Osteocyte (in vitro differentiated cells): ENCODE measurements at regions not wholly inside any gene's neighbourhood (a gene's known extent, or its start where the extent isn't known, plus 50 kb on each side); places are given as distances from the start of the nearest gene placed in this dataset.

Experiments
- DNase-seq: peaks from one replicate; pipeline ENCODE4 v3.0.0; 2021; ENCODE audit warnings: mixed read lengths; ENCODE audit not compliant: unreplicated experiment; ENCODE audit errors: extremely low spot score
- H3K27ac Mint-ChIP-seq: one replicate; pipeline ENCODE4 v1.8.0; 2021; ENCODE audit warnings: mild to moderate bottlenecking, mixed read lengths; ENCODE audit not compliant: unreplicated experiment
- H3K27me3 Mint-ChIP-seq: one replicate; pipeline ENCODE4 v1.8.0; 2021; ENCODE audit warnings: mixed read lengths; ENCODE audit not compliant: unreplicated experiment
- H3K36me3 Mint-ChIP-seq: one replicate; pipeline ENCODE4 v1.8.0; 2021; ENCODE audit warnings: mixed read lengths; ENCODE audit not compliant: unreplicated experiment
- H3K4me1 Mint-ChIP-seq: one replicate; pipeline ENCODE4 v1.8.0; 2021; ENCODE audit warnings: mixed read lengths; ENCODE audit not compliant: unreplicated experiment
- H3K4me3 Mint-ChIP-seq: one replicate; pipeline ENCODE4 v1.8.0; 2021; ENCODE audit warnings: mild to moderate bottlenecking, moderate library complexity, mixed read lengths; ENCODE audit not compliant: unreplicated experiment
- H3K9me3 Mint-ChIP-seq: one replicate; pipeline ENCODE4 v1.8.0; 2021; ENCODE audit warnings: mixed read lengths; ENCODE audit not compliant: unreplicated experiment
- TF ChIP-seq, protein P1 (sequence below): fragments of 200-600 bp; sonication (generic); IDR thresholded peaks from 2 replicates; pipeline ENCODE4 v1.5.0; 2021; ENCODE audit warnings: antibody characterized with exemption, mild to moderate bottlenecking, moderate library complexity

GRCh38 chr10:111207500-111207899, 130.7 kb downstream of the ADRA2A start:
- H3K4me1 Mint-ChIP-seq, result no peaks in the 10 kb centered on the region
- no peak overlapping the region for H3K27ac Mint-ChIP-seq
- no peaks in the 10 kb centered on the region for H3K36me3 Mint-ChIP-seq
- TF ChIP-seq, protein P1, sequence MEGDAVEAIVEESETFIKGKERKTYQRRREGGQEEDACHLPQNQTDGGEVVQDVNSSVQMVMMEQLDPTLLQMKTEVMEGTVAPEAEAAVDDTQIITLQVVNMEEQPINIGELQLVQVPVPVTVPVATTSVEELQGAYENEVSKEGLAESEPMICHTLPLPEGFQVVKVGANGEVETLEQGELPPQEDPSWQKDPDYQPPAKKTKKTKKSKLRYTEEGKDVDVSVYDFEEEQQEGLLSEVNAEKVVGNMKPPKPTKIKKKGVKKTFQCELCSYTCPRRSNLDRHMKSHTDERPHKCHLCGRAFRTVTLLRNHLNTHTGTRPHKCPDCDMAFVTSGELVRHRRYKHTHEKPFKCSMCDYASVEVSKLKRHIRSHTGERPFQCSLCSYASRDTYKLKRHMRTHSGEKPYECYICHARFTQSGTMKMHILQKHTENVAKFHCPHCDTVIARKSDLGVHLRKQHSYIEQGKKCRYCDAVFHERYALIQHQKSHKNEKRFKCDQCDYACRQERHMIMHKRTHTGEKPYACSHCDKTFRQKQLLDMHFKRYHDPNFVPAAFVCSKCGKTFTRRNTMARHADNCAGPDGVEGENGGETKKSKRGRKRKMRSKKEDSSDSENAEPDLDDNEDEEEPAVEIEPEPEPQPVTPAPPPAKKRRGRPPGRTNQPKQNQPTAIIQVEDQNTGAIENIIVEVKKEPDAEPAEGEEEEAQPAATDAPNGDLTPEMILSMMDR, result no peak
- H3K4me3 Mint-ChIP-seq, result no peak overlapping the region
- no peaks in the 10 kb centered on the region for H3K27me3 Mint-ChIP-seq
- no peaks in the 10 kb centered on the region for H3K9me3 Mint-ChIP-seq
- no peak for DNase-seq

- no peak overlapping the region for H3K4me3 Mint-ChIP-seq
- H3K27ac Mint-ChIP-seq, result no peak overlapping the region
- no peaks in the 10 kb centered on the region for H3K4me1 Mint-ChIP-seq
These were observed 132.1 kb downstream of the ADRA2A start for GRCh38 chr10:111208951-111209350.

DNA sequence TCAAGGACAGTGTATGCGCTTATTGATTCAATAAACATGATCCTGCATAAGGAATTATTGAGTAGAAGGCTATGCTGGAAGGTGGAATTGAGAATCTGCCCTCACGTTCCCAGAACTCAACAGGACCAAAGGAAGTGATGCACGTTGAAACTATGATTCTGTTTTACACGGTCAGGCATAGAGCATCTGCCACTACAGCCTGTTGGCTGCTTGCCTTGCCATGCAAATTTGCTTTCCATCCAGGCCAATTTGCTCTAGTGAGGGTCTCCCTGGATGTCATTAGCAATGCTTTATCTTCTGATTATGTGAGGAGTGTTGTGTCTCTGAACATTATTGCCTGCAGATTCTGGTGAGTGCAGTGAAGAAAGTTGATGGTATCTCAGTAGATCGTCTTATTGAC, 132.9 kb downstream of the ADRA2A start:
- TF ChIP-seq, protein P1, result no peak
- DNase-seq, result no peak
- H3K36me3 Mint-ChIP-seq, result no peaks in the 10 kb centered on the region
- H3K4me3 Mint-ChIP-seq, result no peak overlapping the region
- no peak overlapping the region for H3K27ac Mint-ChIP-seq
- no peaks in the 10 kb centered on the region for H3K9me3 Mint-ChIP-seq
- H3K4me1 Mint-ChIP-seq, result no peaks in the 10 kb centered on the region
- H3K27me3 Mint-ChIP-seq, result no peaks in the 10 kb centered on the region

More at GRCh38 chr10:111208951-111209350, 132.1 kb downstream of the ADRA2A start:
- Mint-ChIP-seq H3K27me3 (no peaks in the 10 kb centered on the region), H3K36me3 (no peaks in the 10 kb centered on the region), H3K9me3 (no peaks in the 10 kb centered on the region)
- no peak for DNase-seq
- TF ChIP-seq, protein P1, result no peak

DNA sequence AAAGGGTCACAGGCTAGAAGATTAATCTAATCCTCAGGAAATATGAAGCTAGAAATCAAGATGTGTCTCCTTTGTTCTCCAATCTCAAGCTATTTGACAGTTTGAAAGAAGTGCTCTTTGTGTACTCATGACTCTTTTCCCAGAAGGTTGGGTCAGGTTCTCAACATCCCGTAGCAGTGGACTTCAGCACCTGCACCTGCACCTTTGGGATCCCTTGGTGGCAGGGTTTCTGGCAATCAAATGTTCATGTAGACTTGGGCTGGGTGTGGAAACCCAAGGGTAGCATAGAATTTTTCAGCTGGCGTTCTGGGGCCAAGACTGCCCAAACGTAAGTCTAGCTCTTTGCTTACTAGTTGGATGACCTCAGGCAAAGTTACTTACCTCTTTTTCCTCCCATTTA, 134.4 kb downstream of the ADRA2A start:
- Mint-ChIP-seq H3K9me3 (no peaks in the 10 kb centered on the region), H3K4me3 (no peak overlapping the region), H3K27me3 (peaks cover 3% of the 10 kb centered on the region), H3K36me3 (no peaks in the 10 kb centered on the region), H3K4me1 (no peaks in the 10 kb centered on the region), H3K27ac (no peak overlapping the region)
- TF ChIP-seq, protein P1, result no peak
- no peak for DNase-seq

- no peak for DNase-seq
- Mint-ChIP-seq H3K4me3 (no peak overlapping the region), H3K27ac (no peak overlapping the region), H3K9me3 (no peaks in the 10 kb centered on the region), H3K4me1 (no peaks in the 10 kb centered on the region), H3K36me3 (no peaks in the 10 kb centered on the region), H3K27me3 (peaks cover 3% of the 10 kb centered on the region)
- TF ChIP-seq, protein P1, result no peak
These were observed 134.9 kb downstream of the ADRA2A start for GRCh38 chr10:111211706-111212105.
